Natural killer cell treated with Interleukin-12 subunit alpha and Interleukin-12 subunit beta and Interleukin-15 and Interleukin-18, amount 100 ng/mL, for 72 hours (primary cell): ENCODE measurements at regions not wholly inside any gene's neighbourhood (a gene's known extent, or its start where the extent isn't known, plus 50 kb on each side); places are given as distances from the start of the nearest gene placed in this dataset.

ENCODE experiments used
- ATAC-seq, 2 donors: fragments of 150-1000 bp; cut with Tn5 transposase in 1 of 2; sonication (Bioruptor Pico), chemical (Tn5 transposase) in 1 of 2; 2 replicates each; pipeline ENCODE4 v1.10.0; 2021
- DNase-seq: peaks from one replicate; pipeline ENCODE4 v3.0.0; 2022; ENCODE audit warnings: low spot score
- H3K27ac Mint-ChIP-seq, 2 donors: 1 replicate in 1 of 2; 2 replicates in 1 of 2; pipeline ENCODE4 v1.8.0; 2022; ENCODE audit warnings: mixed read lengths in 2 of 2, mild to moderate bottlenecking in 1 of 2, moderate library complexity in 1 of 2
- H3K27me3 Mint-ChIP-seq, 2 donors: 1 replicate in 1 of 2; 2 replicates in 1 of 2; pipeline ENCODE4 v1.8.0; 2022; ENCODE audit warnings: mixed read lengths in 2 of 2
- H3K36me3 Mint-ChIP-seq: one replicate; pipeline ENCODE4 v1.8.0; 2022; ENCODE audit warnings: mixed read lengths
- H3K4me1 Mint-ChIP-seq, 2 donors: 1 replicate in 1 of 2; 2 replicates in 1 of 2; pipeline ENCODE4 v1.8.0; 2022; ENCODE audit warnings: low read depth in 2 of 2, mixed read lengths in 2 of 2, mild to moderate bottlenecking in 1 of 2
- H3K4me3 Mint-ChIP-seq: one replicate; pipeline ENCODE4 v1.8.0; 2022; ENCODE audit warnings: mixed read lengths
- H3K9me3 Mint-ChIP-seq: 2 replicates; pipeline ENCODE4 v1.8.0; 2022; ENCODE audit warnings: mixed read lengths

DNA sequence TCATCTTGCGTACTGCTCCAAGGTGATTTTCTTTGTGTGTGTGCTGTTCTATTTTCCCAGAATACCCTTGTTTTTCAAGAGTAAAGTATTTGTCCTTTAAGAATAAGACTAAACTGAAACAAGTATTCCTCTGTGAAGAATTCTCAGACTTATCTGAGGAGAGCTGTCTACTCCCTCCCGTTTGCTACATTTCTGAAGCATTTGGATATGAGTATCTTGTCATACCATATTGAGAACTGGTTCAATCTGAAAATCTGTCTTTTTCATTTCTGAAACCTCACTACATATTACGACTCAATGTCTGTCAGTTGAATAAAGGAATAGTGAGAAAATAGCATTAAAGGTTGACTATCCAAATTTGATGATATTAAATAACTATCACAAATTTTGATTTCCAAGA is 159.4 kb downstream of the PMAIP1 start:
- Mint-ChIP-seq H3K4me3 (no peak overlapping the region), H3K9me3 (peaks cover 6% of the 10 kb centered on the region), H3K27me3 (peaks cover 0 to 16% of the 10 kb centered on the region in 2 donors), H3K4me1 (no peaks in the 10 kb centered on the region), H3K36me3 (no peaks in the 10 kb centered on the region), H3K27ac (no peak overlapping the region)
- ATAC-seq (no peak), DNase-seq (no peak)

DNA sequence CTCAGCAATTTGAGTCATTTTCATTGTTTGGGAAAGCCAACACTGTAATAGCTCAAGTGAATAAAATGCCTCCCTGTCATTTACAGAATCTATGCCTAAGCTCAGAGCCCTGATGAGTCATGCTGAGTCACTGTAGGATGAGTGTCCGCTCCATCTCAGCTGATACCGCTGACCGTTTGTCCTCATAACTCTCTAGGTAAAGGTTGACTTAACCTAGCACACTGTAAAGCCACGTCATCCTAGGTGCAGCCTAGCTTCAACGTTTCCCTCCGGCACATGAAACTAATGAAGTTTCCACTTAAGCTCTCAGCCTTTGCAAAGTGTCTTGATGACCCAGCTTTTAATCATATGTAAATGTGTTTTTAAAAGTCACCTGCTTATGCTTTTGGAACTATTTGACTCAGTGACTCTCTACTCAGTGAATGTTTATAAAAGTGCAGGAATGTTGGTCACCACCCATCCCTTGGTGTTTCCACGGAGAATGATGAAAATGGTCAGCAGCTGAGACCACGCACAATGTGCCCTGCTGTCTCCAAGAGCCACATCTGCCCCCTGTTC is 154.0 kb downstream of the PMAIP1 start:
- DNase-seq: no peak
- Mint-ChIP-seq H3K4me3 (no peak overlapping the region), H3K27ac (no peak overlapping the region), H3K27me3 (peaks cover 11 to 21% of the 10 kb centered on the region in 2 donors), H3K4me1 (no peaks in the 10 kb centered on the region), H3K36me3 (no peaks in the 10 kb centered on the region), H3K9me3 (peaks cover 4% of the 10 kb centered on the region)
- no peak for ATAC-seq

DNA sequence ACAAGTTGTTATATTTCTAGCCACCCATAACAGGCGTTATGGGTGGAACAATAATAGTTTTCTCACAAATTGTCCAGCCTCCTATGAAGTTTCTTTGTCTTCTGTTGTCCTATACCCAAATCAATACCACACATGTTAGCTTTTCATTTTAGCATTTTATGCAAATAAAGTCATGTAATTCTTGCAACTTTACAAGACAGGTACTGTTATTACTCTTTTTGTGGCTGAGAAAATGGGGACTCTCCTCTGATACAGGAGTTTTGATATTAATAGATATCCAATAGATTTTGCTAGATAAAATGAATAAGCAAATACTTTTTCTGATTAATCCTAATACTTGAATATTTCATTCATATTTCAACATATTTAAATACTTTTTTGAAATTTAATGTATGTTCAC is 151.0 kb downstream of the PMAIP1 start:
- H3K4me3 Mint-ChIP-seq: no peak overlapping the region
- H3K4me1 Mint-ChIP-seq: no peaks in the 10 kb centered on the region
- H3K9me3 Mint-ChIP-seq: peaks cover 4% of the 10 kb centered on the region
- ATAC-seq (no peak), DNase-seq (no peak)
- no peaks in the 10 kb centered on the region for H3K36me3 Mint-ChIP-seq
- peaks cover 11 to 14% of the 10 kb centered on the region in 2 donors for H3K27me3 Mint-ChIP-seq
- H3K27ac Mint-ChIP-seq: no peak overlapping the region

DNA sequence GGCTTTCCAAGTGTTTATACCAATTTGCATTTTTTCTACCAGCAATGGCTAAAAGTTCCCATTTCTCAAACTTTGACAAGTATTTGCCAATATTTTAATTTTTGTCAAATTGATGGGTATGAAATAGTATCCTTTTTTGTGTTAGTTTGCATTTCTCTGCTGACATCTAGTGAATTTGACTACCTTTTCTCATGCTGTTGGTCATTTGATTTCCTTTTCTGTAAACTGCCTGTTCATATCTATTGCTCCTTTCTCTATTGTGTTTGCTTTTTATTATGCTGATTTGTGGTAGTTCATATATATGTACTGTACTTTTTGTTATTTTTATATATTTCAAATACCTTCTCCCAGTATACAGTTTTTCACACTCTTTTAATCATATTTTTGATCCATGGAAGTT is 149.4 kb downstream of the PMAIP1 start:
- H3K27me3 Mint-ChIP-seq: peaks cover 11 to 14% of the 10 kb centered on the region in 2 donors
- ATAC-seq: no peak
- H3K36me3 Mint-ChIP-seq: no peaks in the 10 kb centered on the region
- H3K9me3 Mint-ChIP-seq: peaks cover 4% of the 10 kb centered on the region
- H3K4me3 Mint-ChIP-seq: no peak overlapping the region
- no peak for DNase-seq
- H3K4me1 Mint-ChIP-seq: no peaks in the 10 kb centered on the region
- no peak overlapping the region for H3K27ac Mint-ChIP-seq

DNA sequence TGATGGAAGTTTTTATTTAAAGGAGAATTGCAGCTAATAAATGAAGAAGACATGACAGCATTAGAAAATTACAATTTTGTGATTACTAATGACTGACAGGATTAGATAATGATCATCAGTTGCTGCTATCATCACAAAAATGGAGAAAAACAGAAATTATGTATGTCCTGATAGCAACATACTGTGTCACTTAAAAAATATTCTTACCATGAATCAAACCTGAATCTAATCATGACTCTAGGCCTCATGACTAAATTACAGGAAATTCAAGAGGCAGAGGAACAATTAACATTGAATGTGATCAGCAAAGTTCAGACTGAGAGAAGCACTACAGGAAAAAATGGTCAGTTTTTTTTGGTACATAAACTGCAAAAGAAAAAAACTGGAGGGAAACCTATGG is 147.8 kb downstream of the PMAIP1 start:
- no peak overlapping the region for H3K4me3 Mint-ChIP-seq
- no peak for DNase-seq
- H3K27ac Mint-ChIP-seq: no peak overlapping the region
- H3K27me3 Mint-ChIP-seq: peaks cover 9 to 10% of the 10 kb centered on the region in 2 donors
- peaks cover 4% of the 10 kb centered on the region for H3K9me3 Mint-ChIP-seq
- ATAC-seq: no peak
- no peaks in the 10 kb centered on the region for H3K36me3 Mint-ChIP-seq
- H3K4me1 Mint-ChIP-seq: no peaks in the 10 kb centered on the region

DNA sequence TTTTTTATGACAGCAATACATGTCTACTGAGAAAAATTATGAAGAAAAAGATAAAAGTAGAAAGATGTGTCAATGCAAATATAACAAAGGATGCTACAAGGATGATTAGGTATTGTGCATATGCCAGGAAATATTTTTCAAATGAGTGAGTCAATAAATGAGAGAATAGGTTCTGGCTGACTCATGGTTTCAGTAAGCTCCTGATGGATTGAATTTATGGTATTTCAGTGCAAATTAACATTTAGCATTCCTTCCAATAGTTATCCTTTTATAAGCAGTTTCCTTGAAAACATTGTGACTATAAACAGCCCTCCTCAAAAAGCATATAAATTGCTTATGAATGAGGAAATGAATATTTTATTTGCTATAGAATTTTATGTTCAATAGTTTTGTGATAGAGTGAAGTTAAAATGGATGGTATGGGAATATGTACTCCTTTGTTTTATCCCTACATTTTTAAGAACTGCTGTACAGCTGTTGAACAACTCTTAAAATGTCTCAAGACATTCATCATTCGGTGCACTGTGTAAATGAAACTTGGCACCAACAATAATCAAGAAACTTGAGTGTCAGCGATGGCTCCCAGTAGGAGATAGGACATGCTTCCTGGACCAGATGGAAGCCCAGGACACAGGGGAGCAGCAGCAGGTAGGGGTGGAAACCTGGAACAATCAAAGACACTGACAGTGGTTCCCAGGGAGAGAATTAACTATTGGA is 144.7 kb downstream of the PMAIP1 start:
- H3K27ac Mint-ChIP-seq: no peak overlapping the region
- no peaks in the 10 kb centered on the region for H3K36me3 Mint-ChIP-seq
- DNase-seq: no peak
- ATAC-seq: no peak
- H3K27me3 Mint-ChIP-seq: peaks cover 0 to 3% of the 10 kb centered on the region in 2 donors
- no peak overlapping the region for H3K4me3 Mint-ChIP-seq
- no peaks in the 10 kb centered on the region for H3K4me1 Mint-ChIP-seq
- peaks cover 4% of the 10 kb centered on the region for H3K9me3 Mint-ChIP-seq

DNA sequence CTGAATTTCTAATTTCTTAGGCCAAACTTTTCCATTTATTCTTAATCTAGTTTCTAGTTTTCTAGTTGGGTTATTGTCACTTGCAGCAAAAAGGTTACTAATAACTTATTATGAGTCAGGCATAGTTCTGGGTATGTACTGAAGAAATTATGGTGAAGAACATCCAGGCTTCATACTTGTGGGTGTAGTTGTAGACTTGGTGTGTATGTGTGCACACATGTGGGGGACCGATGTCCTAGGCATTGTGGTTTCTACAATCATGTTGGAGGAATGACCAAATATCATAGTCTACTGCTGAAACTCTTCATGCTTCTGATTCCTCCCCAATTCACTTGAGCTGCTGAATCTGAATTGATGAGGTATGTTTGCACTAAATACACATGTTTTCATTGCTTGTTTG is 141.2 kb downstream of the PMAIP1 start:
- H3K36me3 Mint-ChIP-seq: no peaks in the 10 kb centered on the region
- DNase-seq (no peak), ATAC-seq (no peak)
- H3K4me1 Mint-ChIP-seq: no peaks in the 10 kb centered on the region
- peaks cover 3 to 6% of the 10 kb centered on the region in 2 donors for H3K27me3 Mint-ChIP-seq
- H3K4me3 Mint-ChIP-seq: no peak overlapping the region
- H3K27ac Mint-ChIP-seq: no peak overlapping the region
- no peaks in the 10 kb centered on the region for H3K9me3 Mint-ChIP-seq

DNA sequence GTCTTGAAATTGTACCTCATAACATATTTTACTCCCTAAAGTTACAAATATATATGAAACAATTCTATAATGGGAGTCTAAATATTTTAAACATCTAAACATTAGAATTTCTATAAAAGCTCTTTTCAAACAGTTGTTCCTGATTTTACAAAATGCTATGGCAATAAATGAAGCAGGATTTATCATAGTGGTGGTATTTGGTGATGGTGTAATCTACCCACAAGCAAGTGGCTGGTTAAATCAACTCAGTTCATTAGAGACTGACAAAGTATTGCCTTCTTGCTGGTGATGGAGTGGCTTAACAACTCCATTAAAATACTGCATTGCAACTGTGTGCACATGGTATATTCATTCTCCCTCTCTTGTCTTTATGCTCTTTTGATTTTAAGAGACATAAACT is 138.9 kb downstream of the PMAIP1 start:
- Mint-ChIP-seq H3K9me3 (no peaks in the 10 kb centered on the region), H3K4me3 (no peak overlapping the region), H3K27me3 (peaks cover 3 to 6% of the 10 kb centered on the region in 2 donors), H3K36me3 (no peaks in the 10 kb centered on the region), H3K27ac (no peak overlapping the region), H3K4me1 (no peaks in the 10 kb centered on the region)
- ATAC-seq: no peak
- DNase-seq: no peak

DNA sequence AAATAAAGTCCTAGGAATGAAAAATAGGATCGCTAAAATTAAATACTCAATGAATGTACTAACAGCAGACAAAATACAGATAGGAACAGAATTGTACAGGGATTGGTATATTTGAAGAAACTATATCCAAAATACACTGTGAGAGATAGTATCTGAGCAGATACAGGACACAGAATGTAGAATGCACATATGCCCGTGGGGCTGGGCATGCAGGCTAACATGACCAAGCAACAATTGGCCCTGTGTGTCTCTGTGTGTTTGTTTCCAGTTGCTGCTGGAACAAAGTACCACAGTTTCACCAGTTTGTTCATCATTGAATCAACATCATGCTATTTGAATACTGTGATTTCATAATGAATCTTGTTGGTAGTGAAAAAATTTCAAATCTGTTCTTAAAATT is 127.6 kb downstream of the PMAIP1 start:
- Mint-ChIP-seq H3K27me3 (peaks cover 0 to 9% of the 10 kb centered on the region in 2 donors), H3K36me3 (no peaks in the 10 kb centered on the region), H3K9me3 (no peaks in the 10 kb centered on the region), H3K27ac (no peak overlapping the region), H3K4me1 (no peaks in the 10 kb centered on the region), H3K4me3 (no peak overlapping the region)
- no peak for ATAC-seq
- DNase-seq: no peak

DNA sequence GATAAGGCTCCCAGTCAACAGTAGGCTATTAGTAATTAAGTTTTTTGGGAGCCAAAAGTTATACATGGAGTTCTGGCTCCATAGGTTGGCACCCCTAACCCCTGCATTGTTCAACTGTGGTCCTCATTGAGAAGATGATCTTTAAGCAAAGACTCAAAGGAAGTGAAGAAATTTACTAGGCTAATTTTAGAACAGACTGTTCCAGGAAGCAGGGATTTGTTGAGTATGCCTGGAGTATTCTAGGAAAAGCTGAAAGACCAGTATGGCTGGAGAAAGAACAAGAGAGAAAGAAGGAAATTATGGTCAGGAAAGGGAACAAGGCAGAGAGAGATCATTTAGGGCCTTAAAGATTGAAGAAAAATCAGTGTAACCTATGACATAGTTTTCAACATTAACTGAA is 125.1 kb downstream of the PMAIP1 start:
- DNase-seq: no peak
- no peak overlapping the region for H3K4me3 Mint-ChIP-seq
- no peak overlapping the region for H3K27ac Mint-ChIP-seq
- ATAC-seq: no peak
- H3K27me3 Mint-ChIP-seq: peaks cover 0 to 10% of the 10 kb centered on the region in 2 donors
- no peaks in the 10 kb centered on the region for H3K4me1 Mint-ChIP-seq
- H3K9me3 Mint-ChIP-seq: no peaks in the 10 kb centered on the region
- H3K36me3 Mint-ChIP-seq: no peaks in the 10 kb centered on the region

DNA sequence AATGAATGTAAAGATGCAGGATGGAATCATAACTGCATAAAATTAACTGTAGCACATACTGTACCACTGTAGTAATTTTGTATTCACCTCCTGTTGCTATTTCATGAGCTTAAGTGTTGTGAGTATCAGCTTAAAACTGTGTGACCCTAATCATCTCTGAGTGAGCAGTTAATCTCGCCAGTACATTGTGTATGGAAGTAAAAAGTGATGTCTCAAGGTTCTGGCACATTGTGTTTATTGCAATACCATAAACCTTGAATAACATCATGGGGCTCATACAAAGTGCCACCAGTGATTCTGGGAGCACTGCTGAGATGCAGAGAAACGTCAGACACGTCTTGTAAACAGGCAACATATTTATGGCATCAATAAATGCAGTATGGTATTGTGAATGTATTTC is 124.5 kb downstream of the PMAIP1 start:
- Mint-ChIP-seq H3K4me1 (no peaks in the 10 kb centered on the region), H3K27me3 (peaks cover 0 to 10% of the 10 kb centered on the region in 2 donors), H3K4me3 (no peak overlapping the region), H3K27ac (no peak overlapping the region), H3K9me3 (no peaks in the 10 kb centered on the region), H3K36me3 (no peaks in the 10 kb centered on the region)
- DNase-seq (no peak), ATAC-seq (no peak)

DNA sequence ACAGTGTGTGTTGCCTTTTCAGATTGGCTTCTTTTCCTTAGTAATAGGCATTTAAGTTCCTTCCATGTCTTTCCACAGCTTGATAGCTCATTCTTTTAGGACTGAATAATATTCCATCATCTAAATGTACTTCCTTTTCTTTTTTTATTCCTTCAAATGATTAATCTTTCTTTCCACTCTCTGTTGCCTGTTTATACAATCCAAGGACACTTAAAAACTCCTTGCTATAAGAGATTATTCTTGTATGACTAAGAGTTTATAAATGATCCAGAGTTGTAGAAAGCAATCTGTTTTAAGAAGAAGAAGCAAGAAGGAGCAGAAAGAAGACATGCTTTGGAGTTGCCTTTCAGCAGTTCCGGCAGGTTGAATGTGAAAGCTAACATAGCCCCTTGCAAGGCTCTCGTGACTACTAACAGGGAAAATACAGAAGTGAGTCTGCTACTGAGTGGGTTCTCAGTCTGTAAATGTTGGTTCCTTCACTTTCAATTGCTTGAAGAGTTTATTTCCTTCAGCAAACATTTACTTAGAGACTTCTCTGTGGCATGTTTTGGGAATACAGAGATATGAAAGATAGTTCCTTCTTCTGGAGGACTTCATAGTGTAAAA is 123.0 kb downstream of the PMAIP1 start:
- H3K4me1 Mint-ChIP-seq: no peaks in the 10 kb centered on the region
- H3K27ac Mint-ChIP-seq: no peak overlapping the region
- no peaks in the 10 kb centered on the region for H3K36me3 Mint-ChIP-seq
- DNase-seq (no peak), ATAC-seq (no peak)
- no peak overlapping the region for H3K4me3 Mint-ChIP-seq
- H3K27me3 Mint-ChIP-seq: peaks cover 0 to 16% of the 10 kb centered on the region in 2 donors
- no peaks in the 10 kb centered on the region for H3K9me3 Mint-ChIP-seq

DNA sequence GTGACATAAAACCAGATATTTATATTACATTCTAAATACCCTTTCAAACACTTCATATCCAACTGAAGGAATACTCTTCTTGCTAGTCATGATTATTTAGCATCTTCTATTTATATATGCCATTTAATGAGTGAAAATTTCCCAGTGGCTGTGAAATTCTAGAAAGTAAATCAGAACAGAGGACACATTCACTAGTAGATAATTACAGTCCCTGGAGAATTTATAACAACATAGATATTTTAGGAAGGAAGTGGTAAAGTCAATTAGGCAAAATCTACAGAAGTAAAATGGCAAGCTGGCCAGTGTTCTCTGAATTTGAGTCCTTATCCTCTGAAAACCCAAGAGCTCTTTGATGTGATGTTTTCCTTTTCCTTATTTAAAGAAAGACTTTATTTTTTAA is 121.8 kb downstream of the PMAIP1 start:
- H3K36me3 Mint-ChIP-seq: no peaks in the 10 kb centered on the region
- no peak for ATAC-seq
- H3K27me3 Mint-ChIP-seq: peaks cover 0 to 16% of the 10 kb centered on the region in 2 donors
- no peak overlapping the region for H3K27ac Mint-ChIP-seq
- H3K9me3 Mint-ChIP-seq: no peaks in the 10 kb centered on the region
- no peaks in the 10 kb centered on the region for H3K4me1 Mint-ChIP-seq
- no peak for DNase-seq
- no peak overlapping the region for H3K4me3 Mint-ChIP-seq

DNA sequence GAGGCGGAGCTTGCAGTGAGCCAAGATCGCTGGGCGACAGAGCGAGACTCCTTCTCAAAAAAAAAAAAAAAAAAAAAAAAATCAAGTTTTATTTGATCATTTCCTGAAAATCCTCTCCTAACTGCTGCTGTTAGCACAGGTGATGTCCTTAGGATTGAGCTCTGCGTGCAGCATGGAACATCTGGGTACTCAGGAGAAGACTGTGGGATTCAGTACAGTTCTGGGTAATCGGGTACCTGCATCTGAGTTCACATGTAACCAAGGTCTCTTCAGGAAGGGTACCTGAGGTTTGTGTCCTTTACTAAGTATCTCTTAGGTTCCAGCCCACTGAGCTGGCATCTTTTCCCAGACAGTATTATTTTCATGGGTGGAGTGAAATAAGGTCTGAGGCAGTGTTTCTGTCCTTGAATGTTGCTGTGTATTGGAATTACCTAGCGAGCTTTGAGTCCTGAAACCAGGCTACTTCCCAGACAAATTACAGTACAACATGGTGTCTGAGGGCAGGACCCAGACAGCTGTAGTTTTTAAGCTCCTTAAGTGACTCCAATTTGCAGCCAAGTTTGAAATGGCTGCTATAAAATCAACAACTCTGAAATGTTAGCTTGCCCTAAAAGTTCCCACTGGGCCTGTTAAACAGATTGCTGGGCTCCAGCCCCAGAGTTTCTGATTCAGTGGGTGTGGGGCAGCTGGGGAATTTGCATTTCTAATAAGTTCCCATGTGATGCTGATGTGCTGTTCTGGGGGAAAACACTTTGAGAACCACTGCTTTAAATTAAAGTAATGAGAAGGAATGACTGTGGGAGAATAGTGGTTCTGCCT is 120.5 kb downstream of the PMAIP1 start:
- Mint-ChIP-seq H3K4me3 (no peak overlapping the region), H3K27me3 (peaks cover 0 to 16% of the 10 kb centered on the region in 2 donors), H3K9me3 (no peaks in the 10 kb centered on the region), H3K4me1 (no peaks in the 10 kb centered on the region), H3K27ac (no peak overlapping the region), H3K36me3 (no peaks in the 10 kb centered on the region)
- ATAC-seq: no peak
- DNase-seq: no peak
